ENCODE measurements at regions not wholly inside any gene's neighbourhood (a gene's known extent, or its start where the extent isn't known, plus 50 kb on each side); places are given as distances from the start of the nearest gene placed in this dataset.

- TF ChIP-seq CTCF (IDR thresholded peaks at IDR 0.05) (no peak), EZH2phosphoT487 (IDR thresholded peaks at IDR 0.05) (no peak), EZH2 (IDR thresholded peaks at IDR 0.05) (no peak)
Measured at GRCh38 chr1:106964495-106964894, 92.0 kb upstream of the PRMT6 start.
